NCI-H1930 (cell line): ENCODE measurements at regions not wholly inside any gene's neighbourhood (a gene's known extent, or its start where the extent isn't known, plus 50 kb on each side); places are given as distances from the start of the nearest gene placed in this dataset.
"Not testable (repeated sequence)": the region's sequence is repeated elsewhere in the genome, so short reads cannot be mapped to it uniquely, and the experiment has no call there.

Source experiments
- DNase-seq, 2 experiments: peaks; one replicate each; lab custom pipeline; 2025; lab: John Stamatoyannopoulos, UW

DNA sequence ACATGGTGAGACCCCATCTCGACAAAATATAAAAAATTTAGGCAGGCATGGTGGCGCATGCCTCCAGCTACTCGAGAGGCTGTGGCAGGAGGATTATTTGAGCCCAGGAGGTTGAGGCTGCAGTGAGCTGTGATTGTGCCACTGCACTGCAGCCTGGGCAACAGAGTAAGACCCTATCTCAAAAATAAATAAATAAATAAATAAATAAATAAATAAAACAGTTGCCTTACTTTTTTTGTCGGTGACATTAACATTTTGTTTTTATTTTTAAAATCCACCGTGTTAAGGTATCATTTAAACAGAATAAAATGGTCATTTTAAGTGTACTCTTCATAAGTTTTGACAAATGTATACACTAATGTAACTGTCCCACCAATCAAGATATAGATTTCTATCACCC lies 57.0 kb downstream of the RASL11A start:
- DNase-seq, result no peak

- DNase-seq, result no peak
Measured at GRCh38 chr13:27329210-27329609, 58.6 kb downstream of the RASL11A start.

DNA sequence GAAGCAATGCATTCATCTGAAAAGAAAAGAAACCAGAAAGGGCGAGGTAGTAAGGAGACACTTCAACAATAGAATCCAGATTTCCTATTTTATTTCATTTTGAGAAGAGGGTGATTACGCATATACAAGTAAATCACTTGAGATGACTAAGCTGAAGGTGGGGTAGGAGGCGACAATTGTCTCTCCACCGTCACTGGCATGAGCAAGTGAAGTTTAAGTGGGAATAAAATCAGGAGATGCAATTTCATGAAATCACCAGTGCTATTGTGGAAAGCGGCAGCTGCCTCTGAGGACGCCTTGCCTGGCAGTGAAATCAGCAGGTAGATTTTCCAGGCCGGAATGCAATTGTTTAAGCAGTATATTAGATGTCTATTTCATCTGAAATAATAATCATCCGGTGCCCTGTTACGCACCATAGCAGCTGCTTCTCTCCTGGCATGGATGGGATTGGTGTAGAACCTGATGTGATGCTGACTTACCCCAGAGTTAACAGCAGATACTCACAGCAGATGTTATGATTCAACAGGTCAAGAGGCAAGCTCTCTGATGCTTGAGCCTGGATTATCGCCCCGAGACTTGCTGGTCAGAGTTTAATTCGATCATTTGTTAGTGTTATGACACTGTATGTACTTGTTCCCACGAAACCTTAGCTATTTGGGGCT lies 64.3 kb downstream of the RASL11A start:
- no peak for DNase-seq

DNA sequence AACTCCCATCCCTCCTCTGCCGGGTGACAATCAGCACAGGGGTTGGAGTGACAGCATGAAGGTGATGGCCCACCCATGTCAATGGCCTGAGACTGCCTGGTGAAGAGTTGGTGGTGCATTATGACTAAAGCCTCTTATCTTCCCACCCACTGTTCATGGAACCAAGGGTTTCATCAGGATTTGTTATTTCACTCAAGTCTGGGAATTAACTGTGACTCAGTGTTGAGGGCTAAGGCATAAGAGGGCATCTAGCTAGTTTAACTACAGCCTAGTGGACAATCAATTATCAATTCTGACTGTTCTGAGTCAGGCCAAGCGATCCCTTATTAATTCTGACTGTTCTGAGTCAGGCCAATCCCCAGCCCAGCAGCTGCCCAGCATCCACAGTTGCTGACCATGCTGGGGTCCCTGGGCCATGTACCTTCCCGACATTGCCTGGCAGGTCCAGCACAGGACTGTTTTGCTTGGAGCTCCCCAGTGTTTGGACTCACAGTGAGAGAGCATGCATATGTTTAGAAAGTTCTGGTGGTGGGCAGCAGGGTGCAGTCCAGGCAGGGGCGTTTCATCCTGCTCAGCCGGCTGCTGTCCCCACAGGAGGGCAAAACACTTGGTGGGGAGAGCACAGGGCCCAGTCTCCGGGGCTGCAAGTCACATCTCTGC lies 65.5 kb downstream of the RASL11A start:
- no peak for DNase-seq

DNA sequence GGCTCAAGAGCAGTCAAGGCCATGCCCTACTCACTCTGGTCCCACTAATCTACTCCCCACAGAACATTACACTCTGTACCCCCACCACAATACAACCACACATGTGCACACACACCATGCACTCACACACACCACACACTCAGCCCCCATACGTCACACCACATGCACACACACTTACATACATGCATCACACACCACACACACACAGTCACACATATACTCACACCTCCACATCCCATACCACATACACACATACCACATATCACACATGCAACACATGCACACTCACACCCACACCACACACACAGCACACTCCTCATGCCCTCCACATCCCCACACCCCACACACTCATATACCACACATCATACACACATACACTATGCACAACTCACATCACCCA lies 67.6 kb downstream of the RASL11A start:
- DNase-seq, result no peak

DNA sequence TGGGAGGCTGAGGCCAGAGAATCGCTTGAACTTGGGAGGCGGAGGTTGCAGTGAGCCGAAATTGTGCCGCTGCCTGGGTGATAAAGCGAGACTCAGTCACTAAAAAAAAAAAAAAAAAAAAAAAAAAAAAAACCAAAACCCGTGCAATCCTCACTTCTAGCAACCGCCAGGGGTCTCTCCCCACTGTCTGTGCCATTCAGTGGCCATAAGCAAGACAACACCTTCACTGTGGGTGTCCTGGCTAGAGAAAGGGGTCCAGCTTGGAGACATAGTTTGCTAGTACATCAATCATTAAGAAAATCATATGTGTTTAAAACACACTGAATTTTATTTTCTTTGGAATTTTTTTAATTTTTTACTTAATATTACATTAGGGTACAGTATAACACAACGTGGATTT lies 68.2 kb downstream of the RASL11A start:
- DNase-seq, result no peak

DNA sequence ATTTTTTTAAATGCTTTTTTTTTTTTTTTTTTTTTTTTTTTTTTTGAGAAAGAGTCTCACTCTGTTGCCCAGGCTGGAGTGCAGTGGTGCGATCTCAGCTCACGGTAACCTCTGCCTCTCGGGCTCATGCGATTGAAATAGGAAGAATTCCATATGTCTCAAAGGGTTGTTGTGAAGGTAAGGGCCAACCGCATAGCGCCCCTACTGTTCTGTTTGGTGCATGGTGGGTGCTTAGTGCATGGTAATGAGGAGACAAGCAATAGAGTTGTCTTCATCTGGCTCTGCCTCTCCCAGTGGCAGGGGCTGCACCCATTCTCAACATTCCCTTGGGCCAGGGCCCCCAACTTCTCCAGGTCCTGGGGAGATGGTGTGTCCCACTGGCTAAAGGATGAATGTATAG lies 68.7 kb downstream of the RASL11A start:
- DNase-seq, result peak; percentile 24 to 33

DNA sequence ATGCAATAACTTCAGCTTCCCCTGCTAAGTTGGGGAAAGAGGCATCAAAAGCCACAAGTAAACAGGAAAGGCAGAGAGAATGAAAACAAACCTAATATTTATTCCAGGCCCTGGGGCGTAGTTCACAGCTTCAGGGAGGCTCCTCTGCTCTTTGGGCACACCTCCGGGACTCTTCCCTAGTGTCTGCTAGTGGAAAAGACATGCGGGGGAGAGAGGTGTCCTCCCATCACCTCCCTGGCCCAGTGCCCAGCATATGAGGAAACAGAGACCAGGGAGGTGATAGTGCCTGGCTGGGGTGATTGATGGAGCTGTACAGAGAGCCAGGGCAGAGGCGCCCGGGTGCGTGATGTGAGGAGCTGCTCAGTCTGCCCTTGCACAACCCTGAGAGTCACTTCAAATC lies 71.0 kb downstream of the RASL11A start:
- no peak for DNase-seq

DNA sequence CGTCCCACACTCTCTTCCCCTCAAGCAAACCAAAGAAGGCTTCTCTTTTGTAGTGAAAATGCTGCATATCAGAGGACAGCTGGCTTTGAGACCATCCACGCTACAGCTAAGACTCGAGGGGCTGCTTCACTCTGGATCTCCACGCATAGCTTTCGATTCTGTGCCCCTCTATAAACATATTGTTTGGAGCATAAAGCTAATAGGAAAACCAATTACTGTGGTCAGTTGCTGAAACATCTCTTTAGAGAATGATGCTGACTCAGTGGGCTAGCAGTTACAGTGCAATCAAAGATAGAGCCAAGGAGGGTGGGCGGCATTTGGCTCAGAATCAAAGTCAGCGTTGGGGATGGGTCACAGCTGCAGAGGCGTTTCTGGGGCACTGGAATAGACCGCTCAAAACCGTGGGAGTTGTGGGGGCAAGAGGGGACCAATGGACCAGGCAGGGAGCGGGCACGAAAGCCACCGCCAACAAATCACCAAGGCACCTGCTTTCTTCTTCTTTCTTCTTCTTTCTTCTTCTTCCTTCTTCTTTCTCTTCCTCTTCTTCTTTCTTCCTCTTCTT lies 76.7 kb downstream of the RASL11A start:
- no peak for DNase-seq

GRCh38 chr13:27348461-27348860 lies 76.0 kb upstream of the GTF3A start:
- no peak for DNase-seq

GRCh38 chr13:27349458-27349857 lies 75.0 kb upstream of the GTF3A start:
- DNase-seq, result no peak

DNA sequence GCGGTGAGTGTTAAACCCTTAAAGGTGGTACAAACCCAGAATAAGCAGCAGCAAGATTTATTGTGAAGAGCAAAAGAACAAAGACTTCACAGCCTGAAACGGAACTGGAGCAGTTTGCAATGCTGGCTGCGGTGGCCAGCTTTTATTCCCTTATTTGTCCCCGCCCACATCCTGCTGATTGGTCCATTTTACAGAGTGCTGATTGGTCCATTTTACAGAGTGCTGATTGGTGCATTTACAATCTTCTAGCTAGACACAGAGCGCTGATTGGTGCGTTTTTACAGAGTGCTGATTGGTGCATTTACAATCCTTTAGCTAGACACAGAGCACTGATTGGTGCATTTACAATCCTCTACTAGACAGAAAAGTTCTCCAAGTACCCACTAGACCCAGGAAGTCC lies 73.6 kb upstream of the GTF3A start:
- DNase-seq, result not testable (repeated sequence)

DNA sequence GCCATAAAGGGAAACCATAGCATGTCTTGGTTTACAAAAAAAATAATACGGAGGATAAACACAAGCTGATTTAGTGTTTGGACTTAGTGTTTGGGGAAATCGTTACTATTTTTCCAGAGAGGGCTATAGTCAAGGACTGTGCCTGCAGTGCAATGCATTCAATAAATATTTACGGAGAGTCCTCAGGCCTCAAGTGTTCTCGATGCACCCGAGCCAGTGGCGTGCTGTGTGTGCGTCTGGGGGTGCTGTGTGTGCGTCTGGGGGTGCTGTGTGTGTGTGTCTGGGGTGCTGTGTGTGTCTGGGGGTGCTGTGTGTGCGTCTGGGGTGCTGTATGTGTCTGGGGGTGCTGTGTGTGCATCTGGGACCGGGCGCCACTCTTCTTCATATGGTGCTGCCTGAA lies 71.7 kb upstream of the GTF3A start:
- DNase-seq, result no peak

- no peak for DNase-seq
Measured at GRCh38 chr13:27353166-27353583, 71.2 kb upstream of the GTF3A start.

GRCh38 chr13:27353708-27354107 lies 70.7 kb upstream of the GTF3A start:
- DNase-seq, result no peak

- DNase-seq, result no peak
Measured at GRCh38 chr13:27354379-27354778, 70.0 kb upstream of the GTF3A start.

GRCh38 chr13:27355894-27356293 lies 68.5 kb upstream of the GTF3A start:
- no peak for DNase-seq

DNA sequence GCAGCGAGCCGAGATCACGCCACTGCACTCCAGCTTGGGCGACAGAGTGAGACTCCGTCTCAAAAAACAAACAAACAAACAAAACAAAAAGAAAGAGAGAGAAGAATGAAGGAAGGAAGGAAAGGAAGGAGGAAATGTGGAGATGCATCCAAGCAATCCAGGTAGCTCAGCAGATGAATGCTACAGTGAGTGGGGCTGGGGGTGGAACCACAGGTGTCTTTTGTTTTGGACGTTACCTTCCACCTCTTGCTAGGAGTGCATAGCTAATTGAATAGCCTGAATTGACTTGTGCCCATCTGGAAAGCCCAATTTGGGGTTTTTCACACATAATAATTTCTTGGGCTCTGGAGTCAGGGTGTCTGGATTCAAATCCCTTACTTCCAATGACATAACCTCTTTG lies 66.0 kb upstream of the GTF3A start:
- DNase-seq, result no peak

DNA sequence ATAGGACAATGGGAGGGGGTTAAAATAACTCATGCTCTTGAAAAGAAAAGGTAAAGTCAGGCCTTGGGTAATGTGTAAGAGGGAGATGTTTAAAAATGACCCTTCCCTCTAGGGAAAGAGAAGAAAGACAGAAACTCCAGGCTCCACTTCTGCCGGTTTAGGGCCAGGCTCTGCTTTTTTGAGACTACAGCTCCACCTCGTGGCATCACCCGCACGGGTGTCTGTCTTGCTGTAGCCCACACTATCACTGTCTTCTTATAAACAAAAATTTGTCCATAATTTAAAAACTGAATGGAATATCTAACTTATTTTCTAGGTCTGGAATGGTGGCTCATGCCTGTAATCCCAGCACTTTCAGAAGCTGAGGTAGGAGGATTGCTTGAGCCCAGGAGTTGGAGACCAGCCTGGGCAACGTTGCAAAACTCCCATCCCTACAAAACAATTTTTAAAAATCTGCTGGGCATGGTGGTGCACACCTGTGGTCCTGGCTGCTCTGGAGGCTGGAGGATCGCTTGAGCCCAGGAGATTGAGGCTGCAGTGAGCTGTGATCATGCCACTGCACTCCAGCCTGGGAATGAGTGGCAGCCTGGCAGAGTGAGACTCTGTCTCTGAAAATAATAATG lies 65.1 kb upstream of the GTF3A start:
- DNase-seq, result peak in 1 of 2 experiments; percentile 38

DNA sequence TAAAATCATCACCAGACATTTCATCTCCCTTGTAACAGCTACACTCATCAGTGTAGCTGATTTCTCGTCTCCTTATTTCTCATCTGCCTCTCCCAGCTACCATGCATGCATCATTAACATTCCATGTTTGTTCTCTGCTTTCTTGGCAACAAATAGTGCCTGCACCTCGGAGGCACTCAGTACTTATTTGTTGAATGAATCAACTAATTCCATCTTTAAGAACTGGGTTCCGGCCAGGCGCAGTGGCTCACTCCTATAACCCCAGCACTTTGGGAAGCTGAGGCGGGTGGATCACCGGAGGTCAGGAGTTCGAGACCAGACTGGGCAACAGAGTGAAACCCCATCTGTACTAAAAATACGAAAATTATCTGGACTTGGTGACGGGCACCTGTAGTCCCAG lies 63.9 kb upstream of the GTF3A start:
- DNase-seq, result no peak

GRCh38 chr13:27362064-27362751 lies 62.2 kb upstream of the GTF3A start:
- peak; percentile 84 to 87 for DNase-seq

DNA sequence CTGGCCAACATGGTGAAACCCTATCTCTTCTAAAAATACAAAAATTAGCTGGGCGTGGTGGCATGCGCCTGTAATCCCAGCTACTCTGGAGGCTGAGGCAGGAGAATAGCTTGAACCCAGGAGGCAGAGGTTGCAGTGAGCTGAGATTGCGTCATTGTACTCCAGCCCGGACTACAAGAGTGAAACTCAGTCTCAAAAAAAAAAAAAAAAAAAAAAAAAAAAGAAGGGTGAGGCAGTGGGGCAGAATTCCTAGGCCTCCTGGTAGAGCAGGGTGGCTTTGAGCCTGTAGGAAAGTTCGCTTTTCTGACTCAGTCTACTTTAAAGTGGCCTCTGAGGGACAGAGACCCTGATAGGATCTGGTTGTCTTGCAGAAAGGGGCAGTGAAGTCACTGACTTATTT lies 60.8 kb upstream of the GTF3A start:
- not testable (repeated sequence) for DNase-seq

GRCh38 chr13:27367570-27367969 lies 56.8 kb upstream of the GTF3A start:
- no peak for DNase-seq
